Ovary (tissue), 7 donors: ENCODE measurements at regions not wholly inside any gene's neighbourhood (a gene's known extent, or its start where the extent isn't known, plus 50 kb on each side); places are given as distances from the start of the nearest gene placed in this dataset.
"Not testable (repeated sequence)": the region's sequence is repeated elsewhere in the genome, so short reads cannot be mapped to it uniquely, and the experiment has no call there.

ENCODE experiments used
- DNase-seq, 5 donors: peaks; one replicate each; pipeline ENCODE4 v3.0.0-alpha.2; 2019 to 2020
- H3K27ac ChIP-seq, 2 donors: fragments of 200-600 bp; one replicate each; pipeline versions ENCODE4 v1.5.1 to v1.8.0; 2019 to 2022
- H3K27me3 ChIP-seq: fragments of 200-600 bp; one replicate; pipeline ENCODE4 v1.8.0; 2022
- H3K36me3 ChIP-seq: fragments of 200-600 bp; sonication (generic); one replicate; pipeline ENCODE4 v1.5.1; 2019
- H3K4me1 ChIP-seq: one replicate; pipeline ENCODE4 v1.8.1; 2013; ENCODE audit warnings: mild to moderate bottlenecking, moderate library complexity; ENCODE audit not compliant: insufficient read depth
- H3K4me3 ChIP-seq: fragments of 200-600 bp; sonication (generic); one replicate; pipeline ENCODE4 v1.5.1; 2017
- H3K9me3 ChIP-seq, 2 donors: fragments of 200-600 bp in 1 of 2; sonication (generic) in 1 of 2; one replicate each; pipeline versions ENCODE4 v1.5.1 to v1.8.1; 2013 to 2019; ENCODE audit warnings: mild to moderate bottlenecking in 1 of 2, moderate library complexity in 1 of 2
- EP300 ChIP-seq: sonication (generic); formaldehyde crosslinking; IDR thresholded peaks from one replicate; pipeline ENCODE4 v1.6.1; 2017; ENCODE audit warnings: antibody characterized with exemption
- POLR2A ChIP-seq: fragments of 450-650 bp; IDR thresholded peaks from one replicate; pipeline ENCODE4 v1.6.1; 2017; ENCODE audit warnings: antibody characterized with exemption, mild to moderate bottlenecking, moderate library complexity
- WGBS, 3 donors: extraction: QIAGEN DNeasy Blood & Tissue Kit in 1 of 3; methylation state at CpG; one replicate each; pipeline versions ENCODE4 v1.1.5 to v1.1.7; 2013 to 2017; 5-methylcytosine and 5-hydroxymethylcytosine counted together
- intact Hi-C, 4 donors: fragments of 100-400 bp; cut with DNase I; formaldehyde crosslinking; loops; one replicate each; pipeline versions ENCODE4 v1.11.0 to v1.15.1; 2022 to 2023
- TF ChIP-seq, protein P1 (sequence below), 3 donors: fragments of 450-650 bp in 2 of 3; fragments of 200-600 bp in 1 of 3; IDR thresholded peaks; one replicate each; pipeline versions ENCODE4 v1.5.1 to v1.8.0; 2016 to 2022; ENCODE audit warnings: antibody characterized with exemption in 3 of 3, mild to moderate bottlenecking in 1 of 3
- donor health status: DM: no; HTN: no; CAD: no; lungs with moderate emphysema.
- donor health status: DM: no; HTN: no; CAD: no.
- donor health status: Bipolar disorder and iron deficiency.
- donor health status: DM: no; HTN: no; CAD: no.
- donor health status: DM: yes; HTN: yes; CAD: no.

DNA sequence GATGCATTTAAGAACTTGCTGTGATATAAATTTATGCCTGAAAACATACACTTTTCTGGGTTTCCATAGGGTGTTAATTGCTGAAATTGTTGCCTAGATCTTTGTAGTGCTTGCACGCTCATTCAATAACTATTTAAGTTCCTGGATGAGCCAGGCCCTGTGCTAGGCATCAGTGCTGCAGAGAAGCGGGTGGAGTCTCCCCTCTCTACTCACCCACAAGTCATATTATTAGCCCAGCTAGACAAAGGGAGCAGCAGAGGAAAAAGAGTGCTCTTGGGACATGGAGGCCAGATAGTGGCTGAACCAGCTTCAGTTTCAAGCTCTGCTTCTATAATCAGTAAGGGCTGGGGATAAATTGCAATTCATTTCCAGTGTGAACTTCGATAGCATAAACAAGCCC lies 329.1 kb downstream of the TFAP2B start:
- 71 to 78% (median 76%) methylated on average over 3 of the region's 3 CpGs for WGBS, 3 donors
- TF ChIP-seq, protein P1, sequence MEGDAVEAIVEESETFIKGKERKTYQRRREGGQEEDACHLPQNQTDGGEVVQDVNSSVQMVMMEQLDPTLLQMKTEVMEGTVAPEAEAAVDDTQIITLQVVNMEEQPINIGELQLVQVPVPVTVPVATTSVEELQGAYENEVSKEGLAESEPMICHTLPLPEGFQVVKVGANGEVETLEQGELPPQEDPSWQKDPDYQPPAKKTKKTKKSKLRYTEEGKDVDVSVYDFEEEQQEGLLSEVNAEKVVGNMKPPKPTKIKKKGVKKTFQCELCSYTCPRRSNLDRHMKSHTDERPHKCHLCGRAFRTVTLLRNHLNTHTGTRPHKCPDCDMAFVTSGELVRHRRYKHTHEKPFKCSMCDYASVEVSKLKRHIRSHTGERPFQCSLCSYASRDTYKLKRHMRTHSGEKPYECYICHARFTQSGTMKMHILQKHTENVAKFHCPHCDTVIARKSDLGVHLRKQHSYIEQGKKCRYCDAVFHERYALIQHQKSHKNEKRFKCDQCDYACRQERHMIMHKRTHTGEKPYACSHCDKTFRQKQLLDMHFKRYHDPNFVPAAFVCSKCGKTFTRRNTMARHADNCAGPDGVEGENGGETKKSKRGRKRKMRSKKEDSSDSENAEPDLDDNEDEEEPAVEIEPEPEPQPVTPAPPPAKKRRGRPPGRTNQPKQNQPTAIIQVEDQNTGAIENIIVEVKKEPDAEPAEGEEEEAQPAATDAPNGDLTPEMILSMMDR (IDR thresholded peaks at IDR 0.05), result no peak
- no peak for TF ChIP-seq EP300
- TF ChIP-seq POLR2A, result no peak
- intact Hi-C loops, result no loop called here

DNA sequence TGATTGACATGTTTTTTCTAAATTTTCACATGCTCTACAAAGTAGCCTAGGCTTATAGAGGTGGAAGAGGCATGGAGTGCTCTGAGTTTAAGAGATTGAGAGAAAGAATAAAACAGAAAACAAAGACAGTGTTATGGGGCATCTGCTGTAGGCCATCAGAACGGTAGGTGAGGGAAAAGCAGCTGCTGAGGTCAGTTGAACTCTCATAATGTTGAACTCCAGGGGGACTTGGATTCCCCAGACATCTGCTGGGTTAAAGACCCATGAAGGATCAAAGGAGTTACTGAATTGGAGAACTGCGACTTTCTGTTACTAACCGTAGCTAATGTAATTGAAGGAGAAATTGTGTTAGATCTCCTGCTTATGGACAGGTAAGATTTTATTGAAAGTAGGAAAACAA lies 333.9 kb downstream of the TFAP2B start:
- Histone ChIP-seq H3K9me3 (no peaks in the 10 kb centered on the region), H3K4me1 (no peaks in the 10 kb centered on the region), H3K27me3 (no peaks in the 10 kb centered on the region), H3K27ac (no peak overlapping the region), H3K36me3 (no peaks in the 10 kb centered on the region), H3K4me3 (no peak overlapping the region)
- intact Hi-C loops, result no loop called here
- WGBS, 3 donors, result 64 to 67% (median 64%) methylated on average over 3 of the region's 3 CpGs
- TF ChIP-seq POLR2A (no peak), EP300 (no peak)
- TF ChIP-seq, protein P1 (IDR thresholded peaks at IDR 0.05), result no peak
- no peak for DNase-seq

More for the DNA sequence above, 329.1 kb downstream of the TFAP2B start:
- Histone ChIP-seq H3K9me3 (no peaks in the 10 kb centered on the region), H3K27me3 (no peaks in the 10 kb centered on the region), H3K36me3 (no peaks in the 10 kb centered on the region), H3K4me3 (no peak overlapping the region), H3K27ac (no peak overlapping the region), H3K4me1 (no peaks in the 10 kb centered on the region)
- no peak for DNase-seq

DNA sequence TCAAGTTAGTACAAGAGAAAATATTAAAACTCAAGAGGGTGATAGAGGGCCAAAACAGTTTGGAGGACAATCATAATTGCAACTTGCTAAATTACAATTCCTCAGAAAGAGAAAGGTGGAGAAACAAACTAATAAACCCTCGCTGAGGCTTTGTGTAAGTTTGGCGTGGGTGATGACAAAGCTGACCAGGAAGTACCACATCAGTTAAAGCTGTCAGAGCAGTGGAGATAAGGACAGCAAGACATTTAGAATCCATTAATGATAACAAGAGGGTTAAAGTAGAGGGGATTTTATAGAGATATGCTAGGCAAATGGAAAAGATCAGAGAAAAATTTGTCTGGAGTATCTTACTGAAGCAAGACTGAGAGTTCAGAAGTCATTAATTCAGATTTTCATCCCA lies 334.4 kb downstream of the TFAP2B start:
- WGBS, 3 donors, result 32 to 59% (median 42%) methylated on average over 2 of the region's 2 CpGs
- Histone ChIP-seq H3K4me3 (no peak overlapping the region), H3K9me3 (no peaks in the 10 kb centered on the region), H3K27ac (no peak overlapping the region), H3K36me3 (no peaks in the 10 kb centered on the region), H3K27me3 (no peaks in the 10 kb centered on the region), H3K4me1 (no peaks in the 10 kb centered on the region)
- intact Hi-C loops, result no loop called here
- no peak for DNase-seq
- TF ChIP-seq POLR2A (no peak), EP300 (no peak)
- TF ChIP-seq, protein P1 (IDR thresholded peaks at IDR 0.05), result no peak

DNA sequence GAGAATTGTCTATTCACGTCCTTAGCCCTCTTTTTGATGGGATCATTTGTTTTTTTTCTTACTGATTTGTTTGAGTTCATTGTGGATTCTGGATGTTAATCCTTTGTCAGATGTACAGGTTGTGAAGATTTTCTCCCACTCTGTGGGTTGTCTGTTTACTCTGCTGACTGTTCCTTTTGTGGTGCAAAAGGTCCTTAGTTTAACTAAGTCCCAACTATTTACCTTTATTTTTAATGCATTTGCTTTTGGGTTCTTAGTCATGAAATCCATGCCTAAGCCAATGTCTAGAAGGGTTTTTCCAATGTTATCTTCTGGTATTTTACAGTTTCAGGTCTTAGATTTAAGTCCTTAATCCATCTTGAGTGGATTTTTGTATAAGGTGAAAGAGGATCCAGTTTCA lies 336.3 kb downstream of the TFAP2B start:
- intact Hi-C loops, H3K36me3 ChIP-seq, DNase-seq, H3K9me3 ChIP-seq, H3K4me1 ChIP-seq, H3K27ac ChIP-seq, H3K4me3 ChIP-seq, H3K27me3 ChIP-seq: not testable (repeated sequence)
- 54 to 68% (median 57%) methylated on average over 1 of the region's 1 CpG for WGBS, 3 donors

DNA sequence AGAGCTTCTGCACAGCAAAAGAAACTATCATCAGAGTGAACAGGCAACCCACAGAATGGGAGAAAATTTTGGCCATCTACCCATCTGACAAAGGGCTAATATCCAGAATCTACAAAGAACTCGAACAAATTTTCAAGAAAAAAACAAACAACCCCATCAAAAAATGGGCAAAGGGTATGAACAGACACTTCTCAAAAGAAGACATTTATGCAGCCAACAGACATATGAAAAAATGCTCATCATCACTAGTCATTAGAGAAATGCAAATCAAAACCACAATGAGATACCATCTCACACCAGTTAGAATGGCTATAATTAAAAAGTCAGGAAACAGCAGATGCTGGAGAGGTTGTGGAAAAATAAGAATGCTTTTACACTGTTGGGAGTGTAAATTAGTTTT lies 340.6 kb downstream of the TFAP2B start:
- intact Hi-C loops, H3K4me3 ChIP-seq, DNase-seq, H3K27ac ChIP-seq, H3K4me1 ChIP-seq, H3K27me3 ChIP-seq, H3K36me3 ChIP-seq, H3K9me3 ChIP-seq: not testable (repeated sequence)
- 58 to 85% (median 63%) methylated on average over 1 of the region's 1 CpG for WGBS, 3 donors

DNA sequence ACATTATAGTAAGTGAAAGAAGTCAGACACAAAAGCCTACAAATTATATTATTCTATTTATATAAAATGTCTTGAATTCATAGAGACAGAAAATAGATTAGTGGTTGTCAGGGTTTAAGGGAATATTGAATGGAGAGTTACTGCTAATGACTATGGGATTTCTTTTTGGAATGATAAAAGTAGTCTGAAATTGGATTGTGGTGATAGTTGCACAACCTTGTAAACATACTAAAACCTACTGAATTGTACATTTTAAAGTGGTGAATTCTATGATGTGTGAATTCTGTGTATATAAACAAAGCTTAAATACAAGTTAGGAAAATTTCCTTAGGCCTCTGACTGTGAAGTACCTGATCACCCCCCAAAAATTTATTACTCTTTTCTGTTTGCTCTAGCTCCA lies 343.1 kb downstream of the TFAP2B start:
- TF ChIP-seq, protein P1 (IDR thresholded peaks at IDR 0.05), result no peak
- TF ChIP-seq POLR2A (no peak), EP300 (no peak)
- no peaks in the 10 kb centered on the region for H3K36me3 ChIP-seq
- intact Hi-C loops, result no loop called here
- no peaks in the 10 kb centered on the region for H3K4me1 ChIP-seq
- no peaks in the 10 kb centered on the region for H3K27me3 ChIP-seq
- no peaks in the 10 kb centered on the region for H3K9me3 ChIP-seq
- DNase-seq, result no peak
- no peak overlapping the region for H3K27ac ChIP-seq
- H3K4me3 ChIP-seq, result no peak overlapping the region
